ENCODE measurements at regions not wholly inside any gene's neighbourhood (a gene's known extent, or its start where the extent isn't known, plus 50 kb on each side); places are given as distances from the start of the nearest gene placed in this dataset.

DNA sequence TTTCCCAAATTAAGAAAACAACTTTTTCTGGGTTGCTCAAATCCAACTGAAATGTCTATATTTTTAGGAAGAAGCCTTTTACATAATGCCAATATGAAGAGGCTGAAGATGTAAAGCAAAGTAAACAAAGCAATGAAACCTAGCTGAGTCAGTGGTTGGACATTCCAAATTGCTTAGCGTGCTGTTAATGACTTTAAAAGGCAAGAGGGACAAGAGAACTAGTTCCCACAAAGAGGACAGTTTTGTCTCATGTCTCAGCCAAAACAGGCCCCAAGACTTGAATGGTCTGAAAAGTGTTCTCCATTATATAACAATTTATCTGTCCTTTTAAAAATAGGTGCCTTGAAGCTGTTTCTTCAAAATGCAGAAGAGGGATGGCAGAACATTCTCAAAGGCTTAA is 407.0 kb downstream of the ENC1 start:
- TF ChIP-seq SIN3A (IDR thresholded peaks at IDR 0.05; ENCODE audit: low read depth, low read length) (no peak), NFYA (IDR thresholded peaks at IDR 0.05; ENCODE audit: borderline replicate concordance, low read depth, low read length) (no peak), LARP7 (IDR thresholded peaks at IDR 0.05) (no peak), CBX5 (IDR thresholded peaks at IDR 0.05; ENCODE audit: low read depth) (no peak), NR2F1 (conservative IDR thresholded peaks at IDR 0.05) (no peak), PML (IDR thresholded peaks at IDR 0.05; ENCODE audit: low read length) (no peak), CBFB (IDR thresholded peaks at IDR 0.05; ENCODE audit: low read depth) (no peak), WRNIP1 (IDR thresholded peaks at IDR 0.05; ENCODE audit: borderline replicate concordance, low read depth, low read length) (no peak), HDAC6 (IDR thresholded peaks at IDR 0.05; ENCODE audit: unreplicated experiment) (no peak), TARDBP (IDR thresholded peaks at IDR 0.05; ENCODE audit: borderline replicate concordance) (no peak), ATF7 (IDR thresholded peaks at IDR 0.05; ENCODE audit: low read depth) (no peak), NFXL1 (IDR thresholded peaks at IDR 0.05; ENCODE audit: borderline replicate concordance) (no peak)
- TF ChIP-seq, protein P1, sequence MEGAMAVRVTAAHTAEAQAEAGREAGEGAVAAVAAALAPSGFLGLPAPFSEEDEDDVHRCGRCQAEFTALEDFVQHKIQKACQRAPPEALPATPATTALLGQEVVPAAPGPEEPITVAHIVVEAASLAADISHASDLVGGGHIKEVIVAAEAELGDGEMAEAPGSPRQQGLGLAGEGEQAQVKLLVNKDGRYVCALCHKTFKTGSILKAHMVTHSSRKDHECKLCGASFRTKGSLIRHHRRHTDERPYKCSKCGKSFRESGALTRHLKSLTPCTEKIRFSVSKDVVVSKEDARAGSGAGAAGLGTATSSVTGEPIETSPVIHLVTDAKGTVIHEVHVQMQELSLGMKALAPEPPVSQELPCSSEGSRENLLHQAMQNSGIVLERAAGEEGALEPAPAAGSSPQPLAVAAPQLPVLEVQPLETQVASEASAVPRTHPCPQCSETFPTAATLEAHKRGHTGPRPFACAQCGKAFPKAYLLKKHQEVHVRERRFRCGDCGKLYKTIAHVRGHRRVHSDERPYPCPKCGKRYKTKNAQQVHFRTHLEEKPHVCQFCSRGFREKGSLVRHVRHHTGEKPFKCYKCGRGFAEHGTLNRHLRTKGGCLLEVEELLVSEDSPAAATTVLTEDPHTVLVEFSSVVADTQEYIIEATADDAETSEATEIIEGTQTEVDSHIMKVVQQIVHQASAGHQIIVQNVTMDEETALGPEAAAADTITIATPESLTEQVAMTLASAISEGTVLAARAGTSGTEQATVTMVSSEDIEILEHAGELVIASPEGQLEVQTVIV (IDR thresholded peaks at IDR 0.05; ENCODE audit: borderline replicate concordance, partially characterized antibody) = no peak
- Histone ChIP-seq H4K20me1 (ENCODE audit: control insufficient read depth, insufficient read depth) (no peaks in the 10 kb centered on the region), H3K27me3 (replicated peaks in 1 of 2; ENCODE audit: control insufficient read depth in 2 of 2, insufficient read depth in 2 of 2, low read length in 1 of 2) (no peaks in the 10 kb centered on the region), H3K79me2 (ENCODE audit: control insufficient read depth, insufficient read depth, low read length) (no peaks in the 10 kb centered on the region), H3K9me3 (replicated peaks; ENCODE audit: control insufficient read depth, insufficient read depth, low read length) (no peaks in the 10 kb centered on the region), H3K4me3 (no peak overlapping the region), H3K27ac (ENCODE audit: control insufficient read depth, insufficient read depth) (no peak overlapping the region), H3K9ac (ENCODE audit: control insufficient read depth, insufficient read depth, low read length) (no peak overlapping the region), H3K4me1 (ENCODE audit: control insufficient read depth, insufficient read depth, low read length) (no peaks in the 10 kb centered on the region), H3K4me2 (ENCODE audit: control insufficient read depth, insufficient read depth) (no peak overlapping the region), H2AFZ (ENCODE audit: control insufficient read depth, low read depth, low read length) (no peak overlapping the region), H3K36me3 (ENCODE audit: control insufficient read depth in 2 of 2, insufficient read depth in 2 of 2, low read length in 1 of 2) (no peaks in the 10 kb centered on the region)
- ChIA-PET RAD21 (ENCODE audit: unreplicated experiment) (no interaction called here), CTCF (no interaction called here), POLR2A (no interaction called here), SMC1A (ENCODE audit: uncharacterized antibody, unreplicated experiment) (no interaction called here)
- no peak for FAIRE-seq
- no TSS peak for BruUV-seq (replicated peaks)
- intact Hi-C loops (cut with micrococcal nuclease; ENCODE audit: unreplicated experiment) (no loop called here), in situ Hi-C loops (cut with MboI) (no loop called here)
- DNase-seq (ENCODE audit: low read depth, low spot score) = no peak
- 0% methylated on average over 1 of the region's 1 CpG for WGBS (ENCODE audit: insufficient coverage, insufficient replicate concordance, low lambda C conversion rate, missing lambda C conversion rate)
- no peak for ATAC-seq
